ENCODE measurements at regions not wholly inside any gene's neighbourhood (a gene's known extent, or its start where the extent isn't known, plus 50 kb on each side); places are given as distances from the start of the nearest gene placed in this dataset.

- TF ChIP-seq BACH2 (CRISPR knock-in tag; IDR thresholded peaks at IDR 0.05; ENCODE audit: borderline replicate concordance) (no peak), TSHZ2 (CRISPR knock-in tag; IDR thresholded peaks at IDR 0.05) (no peak), GLIS3 (CRISPR knock-in tag; IDR thresholded peaks at IDR 0.05) (no peak), ISL1 (CRISPR knock-in tag; IDR thresholded peaks at IDR 0.05) (no peak)
- peak; percentile 82 for ATAC-seq
Observed at GRCh38 chr10:43931308-43931930, 282.7 kb upstream of the ZNF32 start.

GRCh38 chr10:43930777-43931176 lies 282.1 kb upstream of the ZNF32 start:
- TF ChIP-seq CSRNP3 (CRISPR knock-in tag; IDR thresholded peaks at IDR 0.05) (no peak), SNAI2 (CRISPR knock-in tag; IDR thresholded peaks at IDR 0.05) (no peak), ZFP30 (CRISPR knock-in tag; IDR thresholded peaks at IDR 0.05) (no peak), ZNF8 (CRISPR knock-in tag; IDR thresholded peaks at IDR 0.05) (no peak), ARNTL (CRISPR knock-in tag; IDR thresholded peaks at IDR 0.05; ENCODE audit: borderline replicate concordance, low read depth) (no peak), GLIS3 (CRISPR knock-in tag; IDR thresholded peaks at IDR 0.05) (no peak), POU6F1 (CRISPR knock-in tag; IDR thresholded peaks at IDR 0.05; ENCODE audit: borderline replicate concordance, low read depth) (no peak), PPARA (CRISPR knock-in tag; IDR thresholded peaks at IDR 0.05; ENCODE audit: borderline replicate concordance) (no peak), TCF4 (CRISPR knock-in tag; IDR thresholded peaks at IDR 0.05; ENCODE audit: borderline replicate concordance) (no peak), ZFP3 (CRISPR knock-in tag; IDR thresholded peaks at IDR 0.05) (no peak), CSDC2 (CRISPR knock-in tag; IDR thresholded peaks at IDR 0.05) (no peak), ZC3H10 (CRISPR knock-in tag; IDR thresholded peaks at IDR 0.05) (no peak), ZNF70 (CRISPR knock-in tag; IDR thresholded peaks at IDR 0.05) (no peak), RARB (CRISPR knock-in tag; IDR thresholded peaks at IDR 0.05) (no peak), BACH2 (CRISPR knock-in tag; IDR thresholded peaks at IDR 0.05; ENCODE audit: borderline replicate concordance) (no peak), OSR1 (CRISPR knock-in tag; IDR thresholded peaks at IDR 0.05) (no peak), TOX (CRISPR knock-in tag; IDR thresholded peaks at IDR 0.05; ENCODE audit: borderline replicate concordance) (no peak), ZNF565 (CRISPR knock-in tag; conservative IDR thresholded peaks at IDR 0.05; ENCODE audit: low read depth) (no peak), PATZ1 (CRISPR knock-in tag; IDR thresholded peaks at IDR 0.05; ENCODE audit: borderline replicate concordance) (no peak), ESRRG (CRISPR knock-in tag; IDR thresholded peaks at IDR 0.05) (no peak)
- no peak; the same call in 2 of the 3 replicates for ATAC-seq

- ATAC-seq, result no peak
- no peak for TF ChIP-seq PPARA (CRISPR knock-in tag; IDR thresholded peaks at IDR 0.05; ENCODE audit: borderline replicate concordance)
- no peak for TF ChIP-seq POU6F1 (CRISPR knock-in tag; IDR thresholded peaks at IDR 0.05; ENCODE audit: borderline replicate concordance, low read depth)
- TF ChIP-seq RARB (CRISPR knock-in tag; IDR thresholded peaks at IDR 0.05), result no peak
- no peak for TF ChIP-seq PATZ1 (CRISPR knock-in tag; IDR thresholded peaks at IDR 0.05; ENCODE audit: borderline replicate concordance)
- no peak for TF ChIP-seq OSR1 (CRISPR knock-in tag; IDR thresholded peaks at IDR 0.05)
- TF ChIP-seq CSDC2 (CRISPR knock-in tag; IDR thresholded peaks at IDR 0.05), result no peak
- no peak for TF ChIP-seq BACH2 (CRISPR knock-in tag; IDR thresholded peaks at IDR 0.05; ENCODE audit: borderline replicate concordance)
- no peak for TF ChIP-seq CSRNP3 (CRISPR knock-in tag; IDR thresholded peaks at IDR 0.05)
- TF ChIP-seq ARNTL (CRISPR knock-in tag; IDR thresholded peaks at IDR 0.05; ENCODE audit: borderline replicate concordance, low read depth), result no peak
- no peak for TF ChIP-seq ZC3H10 (CRISPR knock-in tag; IDR thresholded peaks at IDR 0.05)
- TF ChIP-seq ZNF8 (CRISPR knock-in tag; IDR thresholded peaks at IDR 0.05), result no peak
- TF ChIP-seq GLIS3 (CRISPR knock-in tag; IDR thresholded peaks at IDR 0.05), result no peak
Observed at GRCh38 chr10:43930243-43930642, 281.6 kb upstream of the ZNF32 start.

Data from SK-N-SH treated with all-trans-retinoic acid at 6 μM for 48 hours (cell line).